Smooth muscle cell (in vitro differentiated cells): ENCODE measurements at regions not wholly inside any gene's neighbourhood (a gene's known extent, or its start where the extent isn't known, plus 50 kb on each side); places are given as distances from the start of the nearest gene placed in this dataset. TPM values are rescaled to one million over a fixed set of nuclear protein-coding genes. Genes with fewer than 3 reads are reported as not detected.

Source experiments
- DNase-seq: peaks from one replicate; lab custom pipeline; 2025; ENCODE audit not compliant: unreplicated experiment; lab: John Stamatoyannopoulos, UW
- H2AFZ ChIP-seq: fragments of 200-600 bp; sonication (generic); 2 replicates; pipeline ENCODE4 v1.6.0; 2016; ENCODE audit warnings: antibody characterized with exemption, low read depth, mild to moderate bottlenecking
- H3F3A ChIP-seq: fragments of 200-600 bp; sonication (generic); 2 replicates; pipeline ENCODE4 v1.6.0; 2017; ENCODE audit warnings: antibody characterized with exemption, low read depth
- H3K27ac ChIP-seq: fragments of 200-600 bp; sonication (generic); 2 replicates; pipeline ENCODE4 v1.5.1; 2016; ENCODE audit warnings: low read depth, mild to moderate bottlenecking
- H3K27me3 ChIP-seq: fragments of 200-600 bp; sonication (generic); 2 replicates; pipeline ENCODE4 v1.6.1; 2016; ENCODE audit warnings: low read depth, mild to moderate bottlenecking
- H3K36me3 ChIP-seq: fragments of 200-600 bp; sonication (generic); 2 replicates; pipeline ENCODE4 v1.5.1; 2016; ENCODE audit warnings: low read depth
- H3K4me1 ChIP-seq: fragments of 200-600 bp; sonication (generic); 2 replicates; pipeline ENCODE4 v1.5.1; 2016; ENCODE audit warnings: low read depth
- H3K4me2 ChIP-seq: fragments of 200-600 bp; sonication (generic); 2 replicates; pipeline ENCODE4 v1.6.0; 2016; ENCODE audit warnings: mild to moderate bottlenecking
- H3K4me3 ChIP-seq: fragments of 200-600 bp; sonication (generic); 2 replicates; pipeline ENCODE4 v1.5.1; 2016; ENCODE audit warnings: mild to moderate bottlenecking
- H3K79me2 ChIP-seq: fragments of 200-600 bp; sonication (generic); 2 replicates; pipeline ENCODE4 v1.6.0; 2016; ENCODE audit warnings: low read depth, mild to moderate bottlenecking
- H3K9ac ChIP-seq: fragments of 200-600 bp; sonication (generic); 2 replicates; pipeline ENCODE4 v1.6.0; 2016; ENCODE audit warnings: low read depth
- H3K9me3 ChIP-seq: fragments of 200-600 bp; sonication (generic); replicated peaks from 2 replicates; pipeline ENCODE4 v1.5.1; 2016; ENCODE audit warnings: low read depth
- H4K20me1 ChIP-seq: fragments of 200-600 bp; sonication (generic); 2 replicates; pipeline ENCODE4 v1.6.0; 2016; ENCODE audit warnings: low read depth
- WGBS: methylation state at CpG from one replicate; pipeline ENCODE4 v1.1.7; 2016; ENCODE audit warnings: low lambda C conversion rate; 5-methylcytosine and 5-hydroxymethylcytosine counted together
- small RNA-seq: library from RNA; depleted of rRNA; stranded (forward); fragments of <200 nt; gene quantifications from one replicate; pipeline ENCODE3, GENCODE V24; 2014
- TF ChIP-seq, protein P1 (sequence below): fragments of 200-600 bp; sonication (generic); IDR thresholded peaks from 2 replicates; pipeline ENCODE4 v1.5.1; 2017; ENCODE audit warnings: borderline replicate concordance, mild to moderate bottlenecking, antibody characterized with exemption; ENCODE audit not compliant: insufficient read depth, poor library complexity, severe bottlenecking

DNA sequence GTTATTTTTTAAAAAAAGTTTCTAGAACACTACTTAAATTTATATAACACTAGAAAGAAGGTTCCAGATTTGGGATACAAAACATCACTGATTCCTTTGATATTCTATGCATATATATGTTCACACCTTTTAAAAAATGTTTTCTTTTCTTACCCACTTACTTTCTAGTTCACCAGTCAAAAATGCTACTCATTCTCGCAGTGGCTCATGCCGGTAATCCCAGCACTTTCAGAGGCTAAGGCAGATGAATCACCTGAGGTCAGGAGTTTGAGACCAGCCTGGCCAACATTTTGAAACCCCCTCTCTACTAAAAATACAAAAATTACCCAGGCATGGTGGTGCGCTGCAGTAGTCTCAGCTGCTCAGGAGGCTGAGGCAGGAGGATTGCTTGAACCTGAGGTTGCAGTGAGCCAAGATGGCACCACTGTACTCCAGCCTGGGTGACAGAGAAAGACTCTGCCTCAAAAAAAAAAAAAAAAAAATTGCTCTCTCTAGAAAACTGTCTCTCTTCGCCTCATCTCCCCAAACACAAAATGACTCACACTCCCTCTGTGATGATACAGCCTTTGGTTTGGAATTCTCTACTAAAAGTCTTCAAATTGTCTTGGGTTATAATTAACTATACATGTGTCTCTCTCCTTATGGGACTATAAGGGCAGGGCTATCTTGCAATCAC, 52.6 kb upstream of the TGFBR2 start:
- 49% methylated on average over 4 of the region's 4 CpGs for WGBS
- Histone ChIP-seq H3K27me3 (no peaks in the 10 kb centered on the region), H3K4me2 (peak overlapping the region; percentile 28), H3K9me3 (no peaks in the 10 kb centered on the region), H3K27ac (peak overlapping the region; percentile 83), H4K20me1 (no peaks in the 10 kb centered on the region), H3K9ac (no peak overlapping the region), H3K4me1 (peaks cover 18% of the 10 kb centered on the region), H2AFZ (peak overlapping the region; percentile 0), H3K36me3 (no peaks in the 10 kb centered on the region), H3K79me2 (no peaks in the 10 kb centered on the region), H3K4me3 (no peak overlapping the region), H3F3A (peaks cover 10% of the 10 kb centered on the region)
- DNase-seq: no peak
- TF ChIP-seq, protein P1, sequence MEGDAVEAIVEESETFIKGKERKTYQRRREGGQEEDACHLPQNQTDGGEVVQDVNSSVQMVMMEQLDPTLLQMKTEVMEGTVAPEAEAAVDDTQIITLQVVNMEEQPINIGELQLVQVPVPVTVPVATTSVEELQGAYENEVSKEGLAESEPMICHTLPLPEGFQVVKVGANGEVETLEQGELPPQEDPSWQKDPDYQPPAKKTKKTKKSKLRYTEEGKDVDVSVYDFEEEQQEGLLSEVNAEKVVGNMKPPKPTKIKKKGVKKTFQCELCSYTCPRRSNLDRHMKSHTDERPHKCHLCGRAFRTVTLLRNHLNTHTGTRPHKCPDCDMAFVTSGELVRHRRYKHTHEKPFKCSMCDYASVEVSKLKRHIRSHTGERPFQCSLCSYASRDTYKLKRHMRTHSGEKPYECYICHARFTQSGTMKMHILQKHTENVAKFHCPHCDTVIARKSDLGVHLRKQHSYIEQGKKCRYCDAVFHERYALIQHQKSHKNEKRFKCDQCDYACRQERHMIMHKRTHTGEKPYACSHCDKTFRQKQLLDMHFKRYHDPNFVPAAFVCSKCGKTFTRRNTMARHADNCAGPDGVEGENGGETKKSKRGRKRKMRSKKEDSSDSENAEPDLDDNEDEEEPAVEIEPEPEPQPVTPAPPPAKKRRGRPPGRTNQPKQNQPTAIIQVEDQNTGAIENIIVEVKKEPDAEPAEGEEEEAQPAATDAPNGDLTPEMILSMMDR: no peak

DNA sequence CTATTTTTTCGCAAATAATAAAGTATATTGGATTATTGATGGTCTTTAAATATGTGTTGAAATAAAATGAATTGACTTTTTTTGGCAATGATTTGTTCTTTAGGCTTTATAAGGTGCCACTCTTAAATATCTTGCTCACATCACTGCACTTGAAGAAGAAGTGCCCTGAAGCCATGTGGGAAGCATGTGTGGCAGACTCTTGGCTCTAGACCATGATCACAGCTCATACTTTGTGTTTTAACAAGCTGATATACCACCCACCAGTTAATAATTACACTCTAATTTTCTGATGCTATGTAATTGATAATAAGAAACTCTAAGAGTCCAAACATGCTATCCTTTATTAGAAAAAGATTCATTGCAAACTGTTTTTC, 52.1 kb upstream of the TGFBR2 start:
- Histone ChIP-seq H3K4me2 (peak overlapping the region; percentile 28), H3K79me2 (no peaks in the 10 kb centered on the region), H3K4me3 (no peak overlapping the region), H3K4me1 (peaks cover 13% of the 10 kb centered on the region), H3K27me3 (no peaks in the 10 kb centered on the region), H3F3A (peaks cover 10% of the 10 kb centered on the region), H3K9ac (no peak overlapping the region), H4K20me1 (no peaks in the 10 kb centered on the region), H3K36me3 (no peaks in the 10 kb centered on the region), H3K27ac (peak overlapping the region; percentile 83), H2AFZ (peak overlapping the region; percentile 0), H3K9me3 (no peaks in the 10 kb centered on the region)
- TF ChIP-seq, protein P1: no peak
- WGBS: 87% methylated on average over 1 of the region's 1 CpG
- DNase-seq: no peak

DNA sequence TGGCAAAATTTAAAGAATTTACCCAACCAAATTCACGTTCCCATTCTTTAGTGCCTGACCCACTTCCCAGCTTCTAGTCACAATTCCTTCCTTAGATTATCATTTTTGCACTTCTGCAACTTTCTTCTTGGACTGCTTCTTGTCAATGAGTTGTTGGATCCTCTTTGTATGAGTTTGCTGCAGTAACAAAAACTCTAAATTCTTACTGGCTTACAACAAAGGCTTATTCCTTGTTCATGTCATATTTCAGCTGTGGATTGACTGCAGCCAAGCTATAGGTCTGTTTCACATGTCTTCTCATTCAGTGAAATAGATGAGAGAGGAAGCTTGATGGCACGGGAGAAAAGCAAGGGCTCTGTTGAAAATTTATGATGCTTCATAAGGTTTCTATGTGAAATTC, 50.4 kb upstream of the TGFBR2 start:
- TF ChIP-seq, protein P1: no peak
- H3K27me3 ChIP-seq: no peaks in the 10 kb centered on the region
- H3K4me3 ChIP-seq: no peak overlapping the region
- H3K27ac ChIP-seq: no peak overlapping the region
- H3K4me2 ChIP-seq: no peak overlapping the region
- no peaks in the 10 kb centered on the region for H3K79me2 ChIP-seq
- H3K36me3 ChIP-seq: no peaks in the 10 kb centered on the region
- H4K20me1 ChIP-seq: no peaks in the 10 kb centered on the region
- no peaks in the 10 kb centered on the region for H3K9me3 ChIP-seq
- H3K9ac ChIP-seq: no peak overlapping the region
- DNase-seq: no peak
- H2AFZ ChIP-seq: no peak overlapping the region
- 89% methylated on average over 2 of the region's 2 CpGs for WGBS
- H3F3A ChIP-seq: peaks cover 10% of the 10 kb centered on the region
- H3K4me1 ChIP-seq: peaks cover 13% of the 10 kb centered on the region

Small RNAs in the stretch of these regions (small RNA-seq; reads per million reads assigned to genes)
- gene RF01848: not detected
